Endothelial cell of umbilical vein (primary cell): ENCODE measurements at regions not wholly inside any gene's neighbourhood (a gene's known extent, or its start where the extent isn't known, plus 50 kb on each side); places are given as distances from the start of the nearest gene placed in this dataset.

Experiments used
- BruUV-seq: library from RNA; stranded (reverse); fragments of 400-500 nt; replicated peaks from 2 replicates; lab custom pipeline; 2021; lab: Mats Ljungman, UMichigan
- CTCF ChIA-PET: fragments of 300-600, 350-600 bp; sonication (Branson Sonifier 250); formaldehyde crosslinking; loops from one replicate; lab custom pipeline; 2021; ENCODE audit warnings: antibody characterized with exemption, inconsistent platforms; lab: Charles Lee
- POLR2A ChIA-PET: fragments of 300-600, 350-600 bp; sonication (Branson Sonifier 250); formaldehyde crosslinking; loops from one replicate; lab custom pipeline; 2021; ENCODE audit warnings: antibody characterized with exemption, inconsistent platforms; lab: Charles Lee
- DNase-seq: peaks from one replicate; pipeline ENCODE4 v3.0.0-alpha.2; 2011; ENCODE audit warnings: low read depth, low spot score
- FAIRE-seq: peaks from 2 replicates; lab custom pipeline; 2011; peaks lifted over from hg19 to GRCh38; lab: Jason Lieb, UNC
- H2AFZ ChIP-seq: 2 replicates; pipeline ENCODE4 v1.6.0; 2012; ENCODE audit warnings: low read depth, low read length, control low read depth, inconsistent platforms
- H3K27ac ChIP-seq: 2 replicates; pipeline ENCODE4 v1.5.1; 2011; ENCODE audit warnings: low read depth, mild to moderate bottlenecking, control low read depth, low read length, moderate library complexity; ENCODE audit not compliant: insufficient read depth
- H3K27me3 ChIP-seq, 2 experiments: 2 replicates each; pipeline versions ENCODE4 v1.6.0 to v1.6.1; 2011; ENCODE audit warnings: low read length in 2 of 2, mixed read lengths in 1 of 2; ENCODE audit not compliant: control insufficient read depth in 2 of 2, insufficient read depth in 2 of 2
- H3K36me3 ChIP-seq, 2 experiments: 2 replicates in 1 of 2; 3 replicates in 1 of 2; pipeline ENCODE4 v1.5.1; 2011; ENCODE audit warnings: low read length in 2 of 2, mild to moderate bottlenecking in 1 of 2, moderate library complexity in 1 of 2; ENCODE audit not compliant: control insufficient read depth in 2 of 2, insufficient read depth in 2 of 2; ENCODE audit errors: extremely low read depth in 1 of 2
- H3K4me1 ChIP-seq: 3 replicates; pipeline ENCODE4 v1.5.1; 2011; ENCODE audit warnings: mild to moderate bottlenecking, low read length; ENCODE audit not compliant: control insufficient read depth, insufficient read depth; ENCODE audit errors: extremely low read depth
- H3K4me2 ChIP-seq: 2 replicates; pipeline ENCODE4 v1.6.1; 2011; ENCODE audit warnings: low read length, control low read depth, mixed read lengths; ENCODE audit not compliant: insufficient read depth
- H3K4me3 ChIP-seq, 3 experiments: fragments of 200-600 bp in 1 of 3; sonication (generic), shearing (Covaris generic) in 1 of 3; replicated peaks in 1 of 3; 2 replicates each; pipeline ENCODE4 v1.5.1; 2011 to 2016; ENCODE audit warnings: control low read depth in 3 of 3, low read length in 3 of 3, mild to moderate bottlenecking in 2 of 3, inconsistent platforms in 1 of 3, low read depth in 1 of 3, moderate library complexity in 1 of 3; ENCODE audit not compliant: insufficient read depth in 1 of 3
- H3K79me2 ChIP-seq: 2 replicates; pipeline ENCODE4 v1.6.0; 2012; ENCODE audit warnings: low read length, inconsistent platforms; ENCODE audit not compliant: control insufficient read depth, insufficient read depth
- H3K9ac ChIP-seq: replicated peaks from 2 replicates; pipeline ENCODE3; 2011; ENCODE audit warnings: low read length, control low read depth; ENCODE audit not compliant: insufficient read depth; ENCODE audit errors: extremely low read depth
- H3K9me1 ChIP-seq: replicated peaks from 3 replicates; pipeline ENCODE4 v1.6.0; 2011; ENCODE audit warnings: mild to moderate bottlenecking, low read length; ENCODE audit not compliant: control insufficient read depth, insufficient read depth; ENCODE audit errors: extremely low read depth
- H3K9me3 ChIP-seq: replicated peaks from 2 replicates; pipeline ENCODE4 v1.5.1; 2012; ENCODE audit warnings: low read length, inconsistent platforms; ENCODE audit not compliant: control insufficient read depth, insufficient read depth
- H4K20me1 ChIP-seq: replicated peaks from 2 replicates; pipeline ENCODE3; 2011; ENCODE audit warnings: mild to moderate bottlenecking, low read length; ENCODE audit not compliant: control insufficient read depth, insufficient read depth; ENCODE audit errors: extremely low read depth
- EZH2 ChIP-seq: IDR thresholded peaks from 2 replicates; pipeline ENCODE4 v1.6.1; 2012; ENCODE audit warnings: borderline replicate concordance, low read depth, mild to moderate bottlenecking, moderate library complexity, low read length, inconsistent platforms; ENCODE audit not compliant: severe bottlenecking
- FOS ChIP-seq: IDR thresholded peaks from 2 replicates; pipeline ENCODE4 v1.6.1; 2011; ENCODE audit warnings: mild to moderate bottlenecking, low read length, moderate library complexity, borderline replicate concordance; ENCODE audit not compliant: insufficient read depth
- GATA2 ChIP-seq: IDR thresholded peaks from 2 replicates; pipeline ENCODE4 v1.7.0; 2011; ENCODE audit warnings: low read depth, mild to moderate bottlenecking, moderate library complexity, mixed read lengths, low read length; ENCODE audit not compliant: insufficient read length, insufficient read depth
- JUN ChIP-seq: IDR thresholded peaks from 2 replicates; pipeline ENCODE4 v1.6.1; 2011; ENCODE audit warnings: borderline replicate concordance, low read depth; ENCODE audit not compliant: insufficient read length, insufficient read depth
- MYC ChIP-seq: IDR thresholded peaks from one replicate; pipeline ENCODE4 v1.6.1; 2011; ENCODE audit warnings: mild to moderate bottlenecking, low read depth, low read length
- POLR2A ChIP-seq: IDR thresholded peaks from 2 replicates; pipeline ENCODE4 v1.6.1; 2012; ENCODE audit warnings: low read depth, mild to moderate bottlenecking, control low read depth, low read length
- POLR2AphosphoS5 ChIP-seq: IDR thresholded peaks from 2 replicates; pipeline ENCODE4 v1.6.1; 2012; ENCODE audit warnings: low read depth, mild to moderate bottlenecking, control low read depth, low read length, moderate library complexity; ENCODE audit not compliant: insufficient read depth
- dilution Hi-C: fragments of 300-500 bp; cut with MboI; formaldehyde crosslinking; loops from one replicate; pipeline ENCODE4 v1.15.0; 2019; ENCODE audit warnings: low sequenced_read_pairs; ENCODE audit not compliant: extremely low pct_ligation_motif_present
- intact Hi-C: fragments of 100-400 bp; cut with micrococcal nuclease; formaldehyde crosslinking; loops from one replicate; pipeline ENCODE4 v1.10.0; 2022
- TF ChIP-seq, protein P1 (sequence below): IDR thresholded peaks from 2 replicates; pipeline ENCODE4 v1.6.1; 2011; ENCODE audit not compliant: insufficient read depth, insufficient read length
- TF ChIP-seq, protein P2 (sequence below), 2 donors: IDR thresholded peaks; 1 replicate in 1 of 2; 2 replicates in 1 of 2; pipeline ENCODE4 v1.5.1; 2011; ENCODE audit warnings: low read length in 2 of 2, mild to moderate bottlenecking in 2 of 2, moderate library complexity in 2 of 2, control low read depth in 1 of 2, inconsistent platforms in 1 of 2, low read depth in 1 of 2; ENCODE audit not compliant: insufficient read depth in 1 of 2; ENCODE audit errors: extremely low read depth in 1 of 2

DNA sequence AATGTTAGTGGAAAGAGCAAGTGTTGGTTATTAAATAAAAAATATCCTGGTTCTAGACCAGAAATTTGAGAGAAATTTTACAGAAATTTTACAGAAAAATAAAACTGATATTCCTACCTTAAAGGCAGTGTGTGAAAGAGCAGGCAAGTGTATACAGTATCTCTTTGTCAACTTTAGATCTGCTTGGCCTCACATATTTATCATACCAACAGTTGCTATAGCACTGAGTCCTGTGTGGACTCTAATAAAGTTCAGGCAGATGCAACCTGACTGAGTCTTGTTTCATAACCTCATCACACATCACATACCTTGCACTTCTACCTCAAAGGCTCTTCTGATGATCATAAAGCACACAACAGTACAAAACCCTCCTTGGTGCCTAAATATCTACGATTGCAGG lies 552.4 kb upstream of the PCDH15 start:
- no peaks in the 10 kb centered on the region for H3K4me1 ChIP-seq
- TF ChIP-seq JUN: no peak
- no peak for TF ChIP-seq FOS
- TF ChIP-seq MYC: no peak
- no peak for TF ChIP-seq GATA2
- no peak for TF ChIP-seq POLR2AphosphoS5
- TF ChIP-seq, protein P1, sequence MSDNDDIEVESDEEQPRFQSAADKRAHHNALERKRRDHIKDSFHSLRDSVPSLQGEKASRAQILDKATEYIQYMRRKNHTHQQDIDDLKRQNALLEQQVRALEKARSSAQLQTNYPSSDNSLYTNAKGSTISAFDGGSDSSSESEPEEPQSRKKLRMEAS: no peak
- TF ChIP-seq EZH2: no peak
- TF ChIP-seq, protein P2, sequence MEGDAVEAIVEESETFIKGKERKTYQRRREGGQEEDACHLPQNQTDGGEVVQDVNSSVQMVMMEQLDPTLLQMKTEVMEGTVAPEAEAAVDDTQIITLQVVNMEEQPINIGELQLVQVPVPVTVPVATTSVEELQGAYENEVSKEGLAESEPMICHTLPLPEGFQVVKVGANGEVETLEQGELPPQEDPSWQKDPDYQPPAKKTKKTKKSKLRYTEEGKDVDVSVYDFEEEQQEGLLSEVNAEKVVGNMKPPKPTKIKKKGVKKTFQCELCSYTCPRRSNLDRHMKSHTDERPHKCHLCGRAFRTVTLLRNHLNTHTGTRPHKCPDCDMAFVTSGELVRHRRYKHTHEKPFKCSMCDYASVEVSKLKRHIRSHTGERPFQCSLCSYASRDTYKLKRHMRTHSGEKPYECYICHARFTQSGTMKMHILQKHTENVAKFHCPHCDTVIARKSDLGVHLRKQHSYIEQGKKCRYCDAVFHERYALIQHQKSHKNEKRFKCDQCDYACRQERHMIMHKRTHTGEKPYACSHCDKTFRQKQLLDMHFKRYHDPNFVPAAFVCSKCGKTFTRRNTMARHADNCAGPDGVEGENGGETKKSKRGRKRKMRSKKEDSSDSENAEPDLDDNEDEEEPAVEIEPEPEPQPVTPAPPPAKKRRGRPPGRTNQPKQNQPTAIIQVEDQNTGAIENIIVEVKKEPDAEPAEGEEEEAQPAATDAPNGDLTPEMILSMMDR (IDR thresholded peaks at IDR 0.05; ENCODE audit: extremely low read depth in 1 of 2, insufficient read depth in 1 of 2, low read depth in 1 of 2, low read length in 2 of 2): no peak
- TF ChIP-seq POLR2A: no peak
- BruUV-seq: no TSS peak
- H3K9me3 ChIP-seq: no peaks in the 10 kb centered on the region
- H3K36me3 ChIP-seq: no peaks in the 10 kb centered on the region
- H3K79me2 ChIP-seq: no peaks in the 10 kb centered on the region
- intact Hi-C loops: no loop called here
- H3K9me1 ChIP-seq: no peaks in the 10 kb centered on the region
- no peak overlapping the region for H3K27ac ChIP-seq
- DNase-seq (no peak), FAIRE-seq (no peak)
- H3K4me2 ChIP-seq: no peak overlapping the region
- H3K9ac ChIP-seq: no peak overlapping the region
- dilution Hi-C loops: no loop called here
- no peak overlapping the region for H2AFZ ChIP-seq
- ChIA-PET CTCF (no interaction called here), POLR2A (no interaction called here)
- H4K20me1 ChIP-seq: no peaks in the 10 kb centered on the region
- H3K27me3 ChIP-seq: no peaks in the 10 kb centered on the region
- no peak overlapping the region for H3K4me3 ChIP-seq
